SK-MEL-5 (cell line): ENCODE measurements at regions not wholly inside any gene's neighbourhood (a gene's known extent, or its start where the extent isn't known, plus 50 kb on each side); places are given as distances from the start of the nearest gene placed in this dataset.

ENCODE experiments used
- DNase-seq: peaks from one replicate; pipeline ENCODE4 v3.0.0-alpha.2; 2016; ENCODE audit warnings: low read depth, low spot score
- in situ Hi-C: cut with HindIII; loops from 2 replicates; pipeline ENCODE4 v1.10.0; 2016; ENCODE audit warnings: low sequenced_read_pairs, high pct_unique_total_duplicates, low pct_unique_long_range_greater_than_20kb

GRCh38 chr17:68719431-68719830 lies 118.3 kb upstream of the FAM20A start:
- DNase-seq, result no peak
- in situ Hi-C loops, result no loop called here

- in situ Hi-C loops, result no loop called here
- DNase-seq, result no peak
Measured at GRCh38 chr17:68718926-68719325, 117.8 kb upstream of the FAM20A start.

GRCh38 chr17:68718465-68718864 lies 117.3 kb upstream of the FAM20A start:
- in situ Hi-C loops, result no loop called here
- DNase-seq, result no peak

GRCh38 chr17:68714676-68715075 lies 113.5 kb upstream of the FAM20A start:
- no peak for DNase-seq
- in situ Hi-C loops, result no loop called here

- no peak for DNase-seq
- in situ Hi-C loops, result no loop called here
Measured at GRCh38 chr17:68711858-68712257, 110.7 kb upstream of the FAM20A start.

GRCh38 chr17:68710976-68711375 lies 109.8 kb upstream of the FAM20A start:
- in situ Hi-C loops, result no loop called here
- no peak for DNase-seq

GRCh38 chr17:68710035-68710780 lies 109.0 kb upstream of the FAM20A start:
- in situ Hi-C loops, result no loop called here
- no peak for DNase-seq

- no peak for DNase-seq
- in situ Hi-C loops, result no loop called here
Measured at GRCh38 chr17:68709461-68709860, 108.3 kb upstream of the FAM20A start.

GRCh38 chr17:68707031-68707430 lies 105.9 kb upstream of the FAM20A start:
- in situ Hi-C loops, result no loop called here
- no peak for DNase-seq

- DNase-seq, result no peak
- in situ Hi-C loops, result no loop called here
Measured at GRCh38 chr17:68706356-68706920, 105.3 kb upstream of the FAM20A start.

GRCh38 chr17:68705714-68706076 lies 104.5 kb upstream of the FAM20A start:
- in situ Hi-C loops, result no loop called here
- DNase-seq, result no peak

- DNase-seq, result no peak
- in situ Hi-C loops, result no loop called here
Measured at GRCh38 chr17:68704871-68705713, 103.9 kb upstream of the FAM20A start.

GRCh38 chr17:68701046-68701445 lies 99.9 kb upstream of the FAM20A start:
- no peak for DNase-seq
- in situ Hi-C loops, result no loop called here

- in situ Hi-C loops, result no loop called here
- no peak for DNase-seq
Measured at GRCh38 chr17:68700421-68700820, 99.3 kb upstream of the FAM20A start.

GRCh38 chr17:68699936-68700335 lies 98.8 kb upstream of the FAM20A start:
- in situ Hi-C loops, result no loop called here
- no peak for DNase-seq

GRCh38 chr17:68698746-68699145 lies 97.6 kb upstream of the FAM20A start:
- in situ Hi-C loops, result no loop called here
- no peak for DNase-seq

GRCh38 chr17:68697850-68698361 lies 96.7 kb upstream of the FAM20A start:
- in situ Hi-C loops, result no loop called here
- no peak for DNase-seq

- in situ Hi-C loops, result no loop called here
- DNase-seq, result no peak
Measured at GRCh38 chr17:68695659-68696058, 94.5 kb upstream of the FAM20A start.
